ENCODE measurements at regions not wholly inside any gene's neighbourhood (a gene's known extent, or its start where the extent isn't known, plus 50 kb on each side); places are given as distances from the start of the nearest gene placed in this dataset.

DNA sequence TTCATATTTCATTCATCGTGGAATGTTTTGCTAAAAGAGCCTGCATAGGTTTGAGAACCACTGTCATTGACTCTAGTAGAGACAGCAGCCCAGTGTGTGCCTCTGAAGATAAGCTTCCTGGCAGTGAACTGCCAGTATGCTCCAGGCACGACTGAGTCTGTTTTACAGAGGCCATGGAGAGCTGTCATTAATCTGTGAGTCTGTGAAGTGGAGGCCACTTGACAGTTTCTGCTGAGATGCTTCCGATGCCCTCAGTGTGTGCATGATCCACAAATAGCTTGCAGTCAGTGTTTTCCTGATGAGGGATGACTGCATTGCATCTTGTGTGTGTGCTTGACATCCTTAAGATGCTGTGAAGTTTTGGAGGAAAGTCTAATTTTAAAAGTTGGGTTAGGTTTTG is 162.2 kb downstream of the PFKFB3 start:
- ATAC-seq (no peak), DNase-seq (no peak)
- no peaks in the 10 kb centered on the region for H3K27me3 Mint-ChIP-seq
- H3K4me3 Mint-ChIP-seq: no peak overlapping the region
- no peak overlapping the region for H3K27ac Mint-ChIP-seq
- peaks cover 20% of the 10 kb centered on the region for H3K36me3 Mint-ChIP-seq
- no peaks in the 10 kb centered on the region for H3K4me1 Mint-ChIP-seq
- H3K9me3 Mint-ChIP-seq (ENCODE audit: low read depth): peaks cover 21% of the 10 kb centered on the region
- CTCF ChIA-PET: interaction anchor here (1.2 to 1.5 kb wide), 2 partner anchors 11 to 29 kb away, joined by 3 to 5 read pairs; no protein-coding TSS in a partner anchor

DNA sequence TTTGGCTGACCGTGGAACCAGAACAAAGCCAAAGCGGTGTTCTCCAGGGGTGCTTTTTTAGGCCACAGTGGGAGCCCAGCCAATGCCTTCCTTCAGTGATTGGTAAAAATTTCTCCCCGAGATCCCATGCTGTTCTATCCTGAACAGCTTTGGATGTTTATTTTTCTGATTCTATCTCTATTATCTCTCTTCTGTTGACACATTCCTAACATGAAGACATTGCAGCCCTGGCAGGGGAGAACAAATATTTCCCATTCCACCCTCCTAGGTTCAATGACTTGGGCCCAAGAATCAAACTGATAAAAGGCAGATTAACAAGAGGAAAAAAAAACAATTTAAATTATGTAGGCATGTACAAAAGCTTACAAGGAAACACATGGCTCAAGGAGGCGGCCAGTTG is 162.7 kb downstream of the PFKFB3 start:
- ATAC-seq: no peak
- Mint-ChIP-seq H3K27ac (no peak overlapping the region), H3K36me3 (peaks cover 17% of the 10 kb centered on the region), H3K27me3 (no peaks in the 10 kb centered on the region), H3K4me1 (no peaks in the 10 kb centered on the region), H3K4me3 (no peak overlapping the region), H3K9me3 (ENCODE audit: low read depth) (peaks cover 20% of the 10 kb centered on the region)
- CTCF ChIA-PET: interaction anchor here (1.2 to 1.5 kb wide), 2 partner anchors 11 to 29 kb away, joined by 3 to 5 read pairs; no protein-coding TSS in a partner anchor
- DNase-seq: no peak
